NCI-H2107 treated with DMSO at 0.1 percent for 48 hours (cell line): ENCODE measurements at regions not wholly inside any gene's neighbourhood (a gene's known extent, or its start where the extent isn't known, plus 50 kb on each side); places are given as distances from the start of the nearest gene placed in this dataset.
"Not testable (repeated sequence)": the region's sequence is repeated elsewhere in the genome, so short reads cannot be mapped to it uniquely, and the experiment has no call there.

Source experiments
- DNase-seq: peaks from one replicate; lab custom pipeline; 2025; ENCODE audit not compliant: unreplicated experiment; lab: John Stamatoyannopoulos, UW

DNA sequence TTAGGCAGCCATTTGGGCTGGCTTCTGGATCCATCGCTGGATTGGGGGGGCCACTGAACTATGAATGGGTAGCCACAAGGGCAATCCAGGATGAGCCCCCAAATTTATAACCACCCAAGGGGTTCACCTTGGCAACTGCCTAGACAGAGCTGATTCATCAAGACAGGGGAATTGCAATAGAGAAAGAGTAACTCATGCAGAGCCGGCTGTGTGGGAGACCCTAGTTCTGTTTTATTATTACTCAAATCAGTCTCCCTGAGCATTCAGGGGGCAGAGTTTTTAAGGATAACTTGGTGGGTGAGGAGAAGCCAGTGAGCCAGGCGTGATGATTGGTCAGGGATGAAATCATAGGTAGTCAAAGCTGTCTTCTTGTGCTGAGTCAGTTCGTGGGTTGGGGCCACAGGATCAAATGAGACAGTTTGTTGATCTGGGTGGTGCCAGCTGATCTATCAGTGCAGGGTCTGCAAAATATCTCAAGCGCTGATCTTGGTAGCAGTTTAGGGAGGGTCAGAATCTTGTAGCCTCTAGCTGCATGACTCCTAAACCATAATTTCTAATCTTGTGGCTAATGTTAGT lies 57.9 kb downstream of the DNAJB9 start:
- DNase-seq, result no peak

DNA sequence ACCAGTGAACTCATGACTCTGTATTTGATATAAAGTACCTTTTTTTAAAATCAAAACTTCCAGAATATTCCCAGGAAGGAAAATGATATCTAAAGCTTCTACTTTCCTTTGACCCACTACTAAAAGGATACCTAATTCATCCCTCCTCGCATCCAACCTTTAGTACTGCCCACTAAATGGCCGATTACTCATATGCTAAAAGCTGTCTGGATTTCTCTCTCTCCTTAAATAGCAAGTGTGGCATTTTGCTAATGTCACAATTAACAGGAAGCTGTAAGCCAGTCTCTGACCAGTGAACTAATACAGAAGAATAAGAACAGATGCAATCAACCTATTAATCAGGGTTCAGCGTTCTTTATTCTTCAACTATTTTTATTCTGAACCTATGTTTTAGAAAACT lies 59.0 kb downstream of the DNAJB9 start:
- no peak for DNase-seq

DNA sequence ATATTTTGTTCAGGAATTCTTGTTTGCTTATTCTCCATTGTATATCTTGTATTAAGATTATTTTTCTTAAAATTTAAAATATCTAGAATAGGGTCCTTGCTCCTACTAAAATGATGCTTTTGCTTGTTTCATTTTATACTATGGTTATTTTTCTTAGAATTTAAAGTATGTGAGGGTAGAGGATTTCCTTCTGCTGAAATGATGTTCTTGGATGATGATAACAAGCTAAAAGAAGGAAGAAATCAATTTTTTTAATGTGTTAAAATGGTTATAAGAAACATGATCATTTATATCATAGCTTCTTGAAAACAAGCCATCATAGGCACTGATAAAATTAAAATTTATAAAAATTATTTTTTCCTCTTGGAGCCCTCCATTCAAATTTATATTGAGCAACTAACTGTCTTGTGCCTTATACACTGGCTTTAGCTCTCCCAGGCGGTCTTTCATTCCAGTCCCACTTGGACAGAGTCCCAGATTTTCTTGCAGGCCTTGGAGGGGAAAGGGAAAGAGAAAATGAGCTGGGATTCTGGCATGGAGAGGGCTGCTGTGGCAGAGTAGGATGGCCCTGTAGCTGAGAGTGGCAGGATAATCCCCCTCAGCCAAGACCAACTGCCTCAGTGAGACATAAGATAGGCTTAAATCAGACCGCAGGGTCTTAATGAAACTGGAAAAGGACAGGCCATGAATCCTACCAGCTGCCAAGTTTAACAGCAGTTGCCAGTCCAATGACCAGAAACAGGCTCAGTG lies 60.2 kb downstream of the DNAJB9 start:
- no peak for DNase-seq

DNA sequence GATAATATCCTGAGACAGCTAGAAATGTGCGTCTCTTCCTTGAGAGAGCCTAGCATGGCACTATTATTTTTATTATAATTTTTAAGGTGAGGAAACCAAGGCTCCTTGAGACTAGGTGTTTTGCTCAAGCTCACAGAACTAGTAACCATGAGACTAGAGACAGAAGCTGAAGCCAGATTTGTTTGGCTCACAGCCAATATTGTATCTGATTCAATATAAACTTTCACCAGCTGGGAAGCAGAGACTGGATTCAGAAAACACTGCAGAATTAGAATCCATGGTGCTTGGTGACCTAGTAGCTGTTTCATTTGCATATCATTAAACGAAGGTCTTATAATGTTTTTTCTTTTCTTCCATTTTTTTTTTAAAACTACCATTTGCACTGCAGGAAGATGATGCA lies 64.4 kb downstream of the DNAJB9 start:
- no peak for DNase-seq

DNA sequence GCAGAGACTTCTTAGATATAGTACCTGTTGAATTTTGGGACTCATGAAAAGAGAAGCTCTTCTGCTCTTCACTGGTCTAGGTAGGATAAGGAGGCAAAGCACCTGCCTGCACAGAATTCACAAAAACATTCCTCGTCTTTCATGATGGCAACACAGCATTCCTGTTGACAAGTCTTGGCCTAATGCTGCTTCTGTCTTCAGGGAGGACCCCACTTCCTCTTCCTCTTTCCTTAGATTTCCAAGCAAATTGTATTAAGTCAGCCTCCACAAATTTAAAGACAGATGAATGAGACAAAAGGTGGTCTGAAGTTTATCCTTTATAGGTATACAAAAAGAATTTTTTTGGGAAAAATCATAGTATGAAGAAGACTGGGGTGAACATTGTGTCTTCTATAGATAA lies 64.9 kb downstream of the DNAJB9 start:
- DNase-seq, result no peak

DNA sequence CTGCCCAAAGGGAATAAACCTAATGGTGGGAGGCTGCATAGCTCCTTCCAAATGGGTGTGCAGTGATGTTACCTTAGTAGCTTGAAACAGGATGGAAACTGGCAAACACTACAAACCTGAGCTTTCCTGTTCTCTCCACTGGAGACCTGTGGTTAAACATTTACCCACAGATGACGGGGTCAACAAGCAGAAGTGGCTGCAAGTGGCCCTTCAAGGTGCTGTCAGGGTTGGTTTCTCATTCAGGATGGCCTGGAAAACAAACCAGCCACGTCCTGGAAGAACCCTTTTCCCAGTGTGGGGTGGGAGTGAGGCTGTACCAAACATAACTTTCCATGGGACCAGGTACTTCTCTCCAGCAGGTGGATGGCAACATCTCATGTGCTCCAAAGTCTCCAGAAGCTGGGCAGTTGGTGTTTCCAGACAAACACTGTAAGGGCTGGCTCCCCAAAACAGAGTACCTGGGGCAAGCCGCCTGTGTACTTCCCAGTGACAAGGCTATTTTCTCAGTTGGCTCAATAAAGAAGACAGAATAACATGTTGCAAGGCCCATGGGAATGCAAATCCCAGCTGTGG lies 67.5 kb downstream of the DNAJB9 start:
- no peak for DNase-seq

DNA sequence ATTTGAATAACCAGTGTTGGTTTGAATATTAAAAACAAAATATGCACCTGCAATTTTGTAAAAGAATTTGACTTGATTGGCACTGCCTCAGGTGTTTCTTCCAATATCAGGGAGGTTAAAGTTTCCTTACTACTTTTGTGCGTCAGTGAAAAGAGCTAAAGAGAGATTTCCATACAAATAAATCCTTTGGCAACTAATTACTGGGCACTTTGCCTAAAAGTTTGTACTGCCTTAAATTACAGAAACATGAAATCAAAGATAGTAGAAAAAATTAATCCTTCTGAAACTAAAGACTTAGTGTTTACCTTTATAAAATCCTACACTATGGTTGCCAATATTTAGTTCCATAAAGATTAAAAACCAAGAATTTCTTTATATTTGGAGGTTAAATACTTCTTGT lies 72.5 kb downstream of the DNAJB9 start:
- DNase-seq, result no peak

DNA sequence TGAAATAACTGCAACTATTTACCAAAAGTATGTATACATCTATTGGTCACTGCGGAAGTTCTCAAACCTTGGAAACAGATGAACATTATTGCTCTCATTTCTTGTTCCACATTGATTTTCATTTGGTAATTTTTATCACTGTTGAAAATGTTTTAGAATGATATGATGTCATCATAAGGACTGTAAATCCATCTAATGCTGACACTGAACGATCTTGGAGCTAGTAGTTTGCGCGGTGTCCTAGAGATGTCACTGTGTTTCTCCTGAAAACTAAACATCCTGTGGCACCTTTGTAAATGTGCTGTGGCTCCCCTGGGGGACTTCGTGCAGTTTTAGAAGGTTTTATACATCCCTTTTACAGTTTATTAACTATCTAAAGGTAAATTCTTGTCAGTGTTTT lies 73.5 kb downstream of the DNAJB9 start:
- DNase-seq, result no peak

DNA sequence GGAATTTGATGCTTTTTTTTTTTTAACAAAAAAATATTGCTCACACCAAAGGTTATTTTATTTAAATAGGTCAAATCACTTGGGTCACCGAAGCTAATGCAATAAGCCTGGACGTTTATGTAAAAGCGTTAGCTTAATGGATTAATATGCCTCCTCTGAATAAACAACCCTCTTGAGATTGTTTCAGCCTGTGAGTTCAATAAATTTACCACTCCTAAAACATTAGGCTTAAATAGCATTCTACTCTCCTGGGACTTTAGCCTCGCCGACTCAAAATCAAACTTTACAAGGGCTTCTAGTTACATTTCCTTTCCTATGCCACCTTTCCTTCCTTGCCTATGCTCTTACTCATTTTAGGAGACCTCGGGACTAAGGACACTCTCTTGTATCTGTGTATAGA lies 79.3 kb downstream of the DNAJB9 start:
- peak; percentile 23 for DNase-seq

DNA sequence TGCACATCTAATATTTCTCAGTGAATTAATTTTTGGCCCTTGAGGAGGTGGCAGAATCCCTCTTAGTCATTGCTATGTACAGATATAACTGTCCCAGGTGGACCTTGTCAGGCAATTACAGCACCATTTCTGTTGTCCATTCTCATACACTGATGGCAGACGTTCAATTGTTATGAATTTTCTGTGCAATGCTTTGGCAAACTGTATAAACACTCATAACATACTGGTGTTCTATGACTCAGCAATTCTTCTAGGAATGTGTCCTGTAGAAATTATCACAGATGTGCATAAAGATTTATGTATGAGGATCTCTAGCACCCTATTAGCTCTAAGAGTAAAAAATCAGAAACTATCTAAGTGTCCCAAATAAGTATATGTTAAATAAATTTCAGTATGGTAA lies 80.8 kb downstream of the DNAJB9 start:
- no peak for DNase-seq

DNA sequence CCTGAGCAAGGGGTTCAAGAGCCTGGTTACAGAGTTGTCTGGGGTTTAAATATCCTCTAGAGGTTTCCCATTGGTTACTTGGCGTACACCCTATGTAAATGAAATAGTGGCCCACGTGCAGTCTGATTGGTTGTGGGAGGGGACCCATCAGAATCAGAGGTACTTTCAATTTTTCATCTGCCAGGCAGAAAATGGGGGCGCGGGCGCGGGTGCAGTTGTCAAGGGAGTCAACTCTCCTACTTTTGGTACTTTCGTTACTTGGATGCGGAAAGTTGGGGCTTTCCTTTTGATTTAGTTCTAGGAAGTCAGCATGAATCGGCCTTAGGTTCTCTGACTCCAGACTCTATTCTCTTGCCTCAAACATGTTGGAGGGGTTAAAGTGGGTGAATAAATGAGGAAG lies 83.2 kb downstream of the DNAJB9 start:
- no peak for DNase-seq

DNA sequence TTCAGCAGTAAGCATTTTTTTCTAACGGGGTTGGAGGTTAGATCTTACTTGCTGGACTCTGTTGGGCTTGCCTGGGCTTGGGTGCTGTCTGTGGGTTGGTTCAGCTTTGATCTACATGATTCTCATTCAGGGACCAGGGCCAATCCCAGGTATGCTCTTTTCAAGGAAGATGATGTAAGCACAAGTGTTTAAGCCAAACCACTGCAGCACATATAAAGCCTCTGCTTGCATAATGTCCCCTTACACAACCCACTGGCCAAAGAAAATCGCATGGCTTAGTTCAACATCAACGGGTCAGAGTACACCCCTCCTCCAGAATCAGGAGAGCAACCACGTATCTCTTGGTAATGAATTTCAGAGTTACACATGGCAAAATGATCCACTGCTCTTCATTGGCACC lies 83.9 kb downstream of the DNAJB9 start:
- DNase-seq, result no peak

DNA sequence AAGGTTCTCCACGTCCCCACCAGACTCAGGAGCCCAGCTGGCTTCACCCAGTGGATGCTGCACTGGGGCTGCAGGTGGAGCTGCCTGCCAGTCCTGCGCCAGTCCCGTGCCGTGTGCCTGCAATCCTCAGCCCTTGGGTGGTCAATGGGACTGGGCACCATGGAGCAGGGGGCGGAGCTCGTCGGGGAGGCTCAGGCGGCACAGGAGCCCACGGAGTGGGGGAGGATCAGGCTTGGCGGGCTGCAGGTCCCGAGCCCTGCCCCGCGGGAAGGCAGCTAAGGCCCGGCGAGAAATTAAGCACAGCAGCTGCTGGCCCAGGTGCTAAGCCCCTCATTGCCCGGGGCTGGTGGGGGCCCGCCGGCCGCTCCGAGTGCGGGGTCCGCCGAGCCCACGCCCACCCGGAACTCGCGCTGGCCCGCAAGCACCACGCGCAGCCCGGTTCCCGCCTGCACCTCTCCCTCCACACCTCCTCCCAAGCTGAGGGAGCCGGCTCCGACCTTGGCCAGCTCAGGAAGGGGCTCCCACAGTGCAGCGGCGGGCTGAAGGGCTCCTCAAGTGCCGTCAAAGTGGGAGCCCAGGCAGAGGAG lies 87.6 kb downstream of the DNAJB9 start:
- not testable (repeated sequence) for DNase-seq

DNA sequence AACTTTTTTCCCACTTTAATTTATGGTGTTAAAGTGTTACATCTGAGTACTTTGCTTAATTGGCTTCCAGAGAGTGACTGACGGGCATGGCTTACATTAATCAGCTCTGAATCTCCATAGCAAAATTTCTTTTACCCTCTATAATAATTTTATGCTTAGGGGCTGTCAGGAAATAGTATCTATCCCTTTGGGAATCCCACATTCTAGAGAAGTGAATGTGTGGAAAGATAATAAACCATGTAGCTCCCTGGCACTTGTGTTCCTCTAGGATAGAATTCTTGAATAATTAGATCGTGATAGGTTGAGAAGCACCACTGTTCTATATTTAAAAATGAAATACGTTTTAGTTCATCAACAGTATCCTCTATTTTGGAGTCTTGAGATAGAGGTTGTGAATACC lies 89.6 kb downstream of the DNAJB9 start:
- no peak for DNase-seq

DNA sequence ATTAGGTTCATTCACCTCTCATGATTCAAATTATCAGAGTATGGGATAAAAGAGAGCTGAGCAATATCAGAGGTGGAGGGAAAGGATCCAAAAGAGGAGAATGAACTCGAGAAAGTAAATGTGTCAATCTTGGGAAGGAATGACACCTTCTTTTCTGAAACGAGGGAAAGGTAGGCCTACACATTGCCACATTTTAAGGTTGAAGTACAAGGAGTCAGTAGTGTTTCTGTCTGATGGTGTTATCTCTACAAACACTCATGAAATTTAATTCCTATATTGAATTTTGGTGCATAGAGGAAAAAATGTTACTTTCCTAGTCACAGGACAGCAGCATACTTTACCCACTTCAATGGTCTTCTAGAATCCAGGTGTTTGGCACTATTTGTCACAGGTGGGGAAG lies 90.2 kb downstream of the DNAJB9 start:
- no peak for DNase-seq

DNA sequence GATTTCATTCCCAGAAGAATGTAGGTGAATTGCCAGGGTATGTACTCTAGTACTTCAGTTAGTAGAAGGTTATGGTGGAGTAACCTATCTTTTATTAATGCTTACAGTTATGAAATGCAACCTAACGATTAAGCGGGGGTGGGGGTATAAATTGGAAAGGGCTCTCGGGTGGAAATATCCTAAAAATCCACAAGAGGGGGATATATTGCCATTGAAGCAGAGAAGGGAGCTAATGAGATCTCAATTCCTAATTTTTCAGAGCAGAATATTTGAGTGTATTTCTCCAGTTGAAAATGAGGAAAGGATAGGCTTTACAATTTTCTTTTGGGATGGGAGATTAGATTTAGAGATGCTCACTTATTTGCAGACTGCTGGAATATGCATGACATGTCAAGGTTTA lies 90.8 kb downstream of the DNAJB9 start:
- DNase-seq, result no peak

DNA sequence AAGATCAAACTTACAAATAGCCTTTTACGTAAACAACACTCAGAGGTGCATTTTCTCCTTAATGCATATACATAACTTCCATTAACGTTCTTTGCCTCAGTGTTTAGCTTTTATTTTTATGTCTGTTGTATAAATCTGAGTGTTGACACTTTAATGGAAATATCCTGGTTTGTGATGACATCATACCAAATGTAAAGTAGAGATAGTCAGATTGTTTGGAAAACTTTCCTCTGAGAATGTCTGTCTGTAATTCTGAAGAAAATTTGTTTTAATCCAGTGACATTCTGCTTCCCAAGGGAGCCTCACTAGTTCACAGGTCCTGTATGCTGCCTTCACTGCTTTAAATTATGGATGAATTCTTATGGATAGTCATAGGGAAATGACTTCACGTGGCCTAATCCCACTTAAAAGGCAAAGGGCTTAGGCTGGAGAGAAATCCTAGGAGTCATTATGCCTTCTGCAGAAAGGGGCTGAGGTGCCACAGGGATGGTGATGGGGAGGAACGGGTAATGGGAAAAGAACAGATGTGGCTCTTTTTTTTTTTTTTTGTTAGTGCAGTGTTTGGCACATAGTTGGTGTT lies 93.2 kb downstream of the DNAJB9 start:
- DNase-seq, result no peak

DNA sequence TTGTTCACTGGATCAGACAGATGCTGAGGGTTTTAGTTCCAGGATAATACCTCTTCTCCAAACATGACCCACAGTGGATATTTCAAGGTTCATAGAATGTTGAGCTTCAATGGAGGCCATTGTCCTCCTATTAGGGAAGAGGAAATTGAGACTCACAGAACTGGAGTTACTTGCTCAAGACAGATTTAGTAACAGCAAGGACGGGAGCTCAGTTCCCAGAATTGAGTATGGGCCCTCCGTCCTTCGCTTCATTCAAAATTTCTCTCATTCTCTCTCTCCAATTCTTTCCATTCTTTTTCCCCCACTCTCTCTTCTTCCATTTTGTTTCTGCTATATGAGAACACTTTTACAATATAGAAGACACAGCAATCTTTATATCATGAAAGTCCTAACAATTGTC lies 94.0 kb downstream of the DNAJB9 start:
- no peak for DNase-seq

DNA sequence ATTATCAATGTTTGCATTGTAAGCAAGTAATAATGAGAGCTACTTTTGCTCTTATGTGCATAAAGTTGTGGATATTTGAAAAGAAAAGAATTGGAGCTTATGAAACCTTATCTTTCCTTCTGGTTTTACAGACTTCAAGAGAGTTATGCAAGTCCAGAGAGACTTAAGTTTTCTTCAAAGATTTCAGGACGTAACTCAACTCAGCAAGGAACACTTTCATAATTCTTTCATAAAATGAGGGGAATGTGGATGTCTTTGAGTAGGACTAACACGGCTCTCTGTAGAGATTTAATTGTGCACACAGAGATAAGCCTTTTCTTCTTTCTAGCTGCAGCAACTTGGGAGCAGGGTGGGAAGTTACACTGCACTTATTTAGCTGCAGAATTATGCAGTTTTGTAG lies 97.5 kb downstream of the DNAJB9 start:
- DNase-seq, result no peak

DNA sequence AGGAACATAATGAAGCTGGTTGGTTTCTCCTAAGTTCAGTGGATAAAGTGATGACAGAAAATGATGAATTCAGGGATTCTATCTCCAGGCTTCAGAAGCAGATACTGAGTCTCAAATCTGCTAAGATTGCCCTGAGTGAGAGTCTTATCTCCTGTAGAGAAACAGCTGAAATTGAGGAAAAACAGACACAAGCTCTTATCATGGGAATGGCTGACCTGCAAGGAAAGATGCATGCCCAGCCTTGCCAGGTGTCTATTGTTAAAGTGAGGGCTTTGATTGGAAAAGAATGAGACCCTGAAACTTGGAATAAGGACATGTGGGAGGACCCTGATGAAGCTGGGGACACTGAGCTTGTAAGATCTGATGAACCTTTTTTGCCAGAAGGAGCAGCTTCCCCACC lies 100.3 kb downstream of the DNAJB9 start:
- no peak for DNase-seq

DNA sequence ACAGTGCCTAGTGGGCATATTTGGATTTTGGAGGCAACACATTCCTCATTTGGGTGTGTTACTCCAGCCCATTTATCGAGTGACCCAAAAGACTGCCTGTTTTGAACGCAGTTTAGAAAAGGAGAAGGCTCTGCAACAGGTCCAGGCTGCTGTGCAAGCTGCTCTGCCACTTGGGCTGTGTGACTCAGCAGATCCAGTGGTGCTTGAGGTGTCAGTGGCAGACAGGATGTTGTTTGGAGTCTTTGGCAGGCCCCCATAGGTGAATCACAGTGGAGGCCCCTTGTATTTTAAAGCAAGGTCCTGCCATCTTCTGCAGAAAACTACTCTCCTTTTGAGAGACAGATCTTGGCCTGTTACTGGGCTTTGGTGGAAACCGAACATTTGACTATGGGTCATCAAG lies 104.0 kb downstream of the DNAJB9 start:
- DNase-seq, result not testable (repeated sequence)

DNA sequence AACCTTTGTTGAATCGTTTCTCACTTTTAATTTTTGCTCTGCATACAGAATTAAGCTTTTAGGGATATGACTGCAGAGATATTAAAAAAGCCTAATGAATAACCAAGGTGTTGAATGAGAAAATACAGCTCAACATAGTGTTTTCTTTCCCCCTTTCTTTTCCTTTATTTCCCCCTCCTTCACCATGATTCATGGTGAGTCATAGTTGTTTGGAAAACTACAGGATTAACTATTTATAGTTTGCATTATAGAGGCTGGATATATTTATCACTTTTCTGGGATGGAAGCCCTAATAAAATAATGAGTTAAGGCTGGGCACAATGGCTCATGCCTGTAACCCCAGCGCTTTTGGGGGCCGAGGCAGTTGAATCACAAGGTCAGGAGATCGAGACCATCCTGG lies 115.0 kb downstream of the DNAJB9 start:
- DNase-seq, result no peak
